Subcutaneous abdominal adipose tissue (tissue), 5 donors: ENCODE measurements at regions not wholly inside any gene's neighbourhood (a gene's known extent, or its start where the extent isn't known, plus 50 kb on each side); places are given as distances from the start of the nearest gene placed in this dataset.
"Not testable (repeated sequence)": the region's sequence is repeated elsewhere in the genome, so short reads cannot be mapped to it uniquely, and the experiment has no call there.

Experiments used
- H3K27ac ChIP-seq: one replicate; pipeline ENCODE4 v1.7.0; 2013; ENCODE audit warnings: low read depth, mild to moderate bottlenecking, inconsistent platforms, low read length, moderate library complexity
- H3K27me3 ChIP-seq, 5 donors: one replicate each; pipeline ENCODE4 v1.7.0; 2013; ENCODE audit warnings: low read length in 5 of 5, inconsistent platforms in 1 of 5; ENCODE audit not compliant: control insufficient read depth in 5 of 5, insufficient read depth in 4 of 5
- H3K36me3 ChIP-seq, 5 donors: one replicate each; pipeline ENCODE4 v1.7.0; 2013; ENCODE audit warnings: low read length in 5 of 5; ENCODE audit not compliant: control insufficient read depth in 5 of 5, insufficient read depth in 5 of 5
- H3K4me1 ChIP-seq, 5 donors: one replicate each; pipeline ENCODE4 v1.7.0; 2013; ENCODE audit warnings: low read length in 5 of 5, mild to moderate bottlenecking in 3 of 5, moderate library complexity in 1 of 5; ENCODE audit not compliant: control insufficient read depth in 5 of 5, insufficient read depth in 5 of 5
- H3K4me3 ChIP-seq, 5 donors: one replicate each; pipeline ENCODE4 v1.7.0; 2013; ENCODE audit warnings: low read length in 5 of 5, low read depth in 1 of 5
- H3K9ac ChIP-seq, 5 donors: one replicate each; pipeline ENCODE4 v1.7.0; 2013; ENCODE audit warnings: low read length in 5 of 5, mild to moderate bottlenecking in 4 of 5, moderate library complexity in 3 of 5
- H3K9me3 ChIP-seq, 5 donors: one replicate each; pipeline ENCODE4 v1.7.0; 2013; ENCODE audit warnings: low read length in 5 of 5; ENCODE audit not compliant: control insufficient read depth in 5 of 5
- donor health status: healthy.
- donor health status: healthy.
- donor health status: healthy.
- donor health status: healthy.
- donor health status: healthy.

- Histone ChIP-seq H3K36me3 (no peaks in the 10 kb centered on the region), H3K4me3 (no peak overlapping the region), H3K9me3 (no peaks in the 10 kb centered on the region), H3K9ac (no peak overlapping the region), H3K27ac (no peak overlapping the region), H3K4me1 (peaks cover 3 to 25% (median 13%) of the 10 kb centered on the region in 5 donors), H3K27me3 (no peaks in the 10 kb centered on the region)
Observed at GRCh38 chr1:181986907-181987305, 74.6 kb downstream of the ZNF648 start.

- Histone ChIP-seq H3K9ac (no peak overlapping the region), H3K4me1 (peaks cover 3 to 25% (median 13%) of the 10 kb centered on the region in 5 donors), H3K27me3 (no peaks in the 10 kb centered on the region), H3K9me3 (no peaks in the 10 kb centered on the region), H3K36me3 (no peaks in the 10 kb centered on the region), H3K4me3 (no peak overlapping the region), H3K27ac (no peak overlapping the region)
Observed at GRCh38 chr1:181985936-181986906, 75.3 kb downstream of the ZNF648 start.

GRCh38 chr1:181985281-181985680 is 76.2 kb downstream of the ZNF648 start:
- Histone ChIP-seq H3K9me3 (no peaks in the 10 kb centered on the region), H3K36me3 (no peaks in the 10 kb centered on the region), H3K27me3 (no peaks in the 10 kb centered on the region), H3K9ac (no peak overlapping the region), H3K4me3 (no peak overlapping the region), H3K27ac (no peak overlapping the region), H3K4me1 (peaks cover 3 to 25% (median 13%) of the 10 kb centered on the region in 5 donors)

- H3K9ac ChIP-seq: no peak overlapping the region
Observed at GRCh38 chr1:181984006-181984405, 77.5 kb downstream of the ZNF648 start.

GRCh38 chr1:181981821-181982220 is 79.7 kb downstream of the ZNF648 start:
- Histone ChIP-seq H3K36me3 (no peaks in the 10 kb centered on the region), H3K9ac (no peak overlapping the region), H3K27ac (no peak overlapping the region), H3K4me1 (peaks cover 0 to 15% (median 7%) of the 10 kb centered on the region in 5 donors), H3K27me3 (no peaks in the 10 kb centered on the region), H3K9me3 (no peaks in the 10 kb centered on the region), H3K4me3 (no peak overlapping the region)

More at GRCh38 chr1:181984006-181984405, 77.5 kb downstream of the ZNF648 start:
- no peaks in the 10 kb centered on the region for H3K36me3 ChIP-seq
- no peaks in the 10 kb centered on the region for H3K27me3 ChIP-seq
- no peaks in the 10 kb centered on the region for H3K9me3 ChIP-seq
- no peak overlapping the region for H3K27ac ChIP-seq
- peaks cover 3 to 25% (median 13%) of the 10 kb centered on the region in 5 donors for H3K4me1 ChIP-seq
- H3K4me3 ChIP-seq: no peak overlapping the region

GRCh38 chr1:181972256-181972655 is 89.3 kb downstream of the ZNF648 start:
- H3K9ac ChIP-seq: no peak overlapping the region
- H3K36me3 ChIP-seq: no peaks in the 10 kb centered on the region
- peaks cover 0 to 5% (median 0%) of the 10 kb centered on the region in 5 donors for H3K4me1 ChIP-seq
- H3K27ac ChIP-seq: no peak overlapping the region
- peaks cover 0 to 15% (median 2%) of the 10 kb centered on the region in 5 donors for H3K9me3 ChIP-seq
- H3K4me3 ChIP-seq: no peak overlapping the region
- peaks cover 0 to 8% (median 0%) of the 10 kb centered on the region in 5 donors for H3K27me3 ChIP-seq

- Histone ChIP-seq H3K9ac (no peak overlapping the region), H3K4me3 (no peak overlapping the region), H3K4me1 (peaks cover 0 to 5% (median 0%) of the 10 kb centered on the region in 5 donors), H3K27ac (no peak overlapping the region), H3K27me3 (peaks cover 0 to 8% (median 0%) of the 10 kb centered on the region in 5 donors), H3K36me3 (no peaks in the 10 kb centered on the region), H3K9me3 (peaks cover 0 to 15% (median 0%) of the 10 kb centered on the region in 5 donors)
Observed at GRCh38 chr1:181971424-181971823, 90.1 kb downstream of the ZNF648 start.

- H3K9ac ChIP-seq: no peak overlapping the region
- H3K9me3 ChIP-seq: peaks cover 0 to 3% (median 0%) of the 10 kb centered on the region in 5 donors
- H3K27me3 ChIP-seq: peaks cover 0 to 5% (median 0%) of the 10 kb centered on the region in 5 donors
- H3K36me3 ChIP-seq: no peaks in the 10 kb centered on the region
- peaks cover 0 to 5% (median 0%) of the 10 kb centered on the region in 5 donors for H3K4me1 ChIP-seq
- no peak overlapping the region for H3K27ac ChIP-seq
- no peak overlapping the region for H3K4me3 ChIP-seq
Observed at GRCh38 chr1:181969902-181970301, 91.6 kb downstream of the ZNF648 start.

GRCh38 chr1:181954696-181955095 is 106.8 kb downstream of the ZNF648 start:
- H3K27ac ChIP-seq, H3K4me1 ChIP-seq, H3K9ac ChIP-seq, H3K4me3 ChIP-seq, H3K27me3 ChIP-seq, H3K36me3 ChIP-seq: not testable (repeated sequence)
- peaks cover 0 to 20% (median 7%) of the 10 kb centered on the region in 5 donors for H3K9me3 ChIP-seq

- H3K9me3 ChIP-seq: peaks cover 0 to 16% (median 6%) of the 10 kb centered on the region in 5 donors
- not testable (repeated sequence) for H3K36me3 ChIP-seq, H3K4me1 ChIP-seq, H3K27ac ChIP-seq, H3K4me3 ChIP-seq, H3K9ac ChIP-seq, H3K27me3 ChIP-seq
Observed at GRCh38 chr1:181954178-181954577, 107.3 kb downstream of the ZNF648 start.
